NCI-H345 treated with DMSO at 0.1 percent for 48 hours (cell line): ENCODE measurements at regions not wholly inside any gene's neighbourhood (a gene's known extent, or its start where the extent isn't known, plus 50 kb on each side); places are given as distances from the start of the nearest gene placed in this dataset.
"Not testable (repeated sequence)": the region's sequence is repeated elsewhere in the genome, so short reads cannot be mapped to it uniquely, and the experiment has no call there.

Experiments
- DNase-seq: peaks from one replicate; lab custom pipeline; 2025; ENCODE audit not compliant: unreplicated experiment; lab: John Stamatoyannopoulos, UW

- DNase-seq, result no peak
These were observed 647.3 kb upstream of the GHITM start for GRCh38 chr10:83492004-83492403.

GRCh38 chr10:83512681-83513080, 626.6 kb upstream of the GHITM start:
- DNase-seq, result no peak

- no peak for DNase-seq
These were observed 624.3 kb upstream of the GHITM start for GRCh38 chr10:83515001-83515400.

GRCh38 chr10:83516788-83517187, 622.5 kb upstream of the GHITM start:
- no peak for DNase-seq

GRCh38 chr10:83517456-83517855, 621.9 kb upstream of the GHITM start:
- DNase-seq, result no peak

GRCh38 chr10:83518779-83519178, 620.5 kb upstream of the GHITM start:
- DNase-seq, result no peak

- DNase-seq, result not testable (repeated sequence)
These were observed 618.9 kb upstream of the GHITM start for GRCh38 chr10:83520386-83520785.

- no peak for DNase-seq
These were observed 616.9 kb upstream of the GHITM start for GRCh38 chr10:83522456-83522855.

- no peak for DNase-seq
These were observed 616.4 kb upstream of the GHITM start for GRCh38 chr10:83522881-83523386.

GRCh38 chr10:83527934-83528333, 611.4 kb upstream of the GHITM start:
- no peak for DNase-seq

GRCh38 chr10:83533290-83533689, 606.0 kb upstream of the GHITM start:
- DNase-seq, result no peak

- no peak for DNase-seq
These were observed 602.9 kb upstream of the GHITM start for GRCh38 chr10:83536426-83536825.

GRCh38 chr10:83538047-83538446, 601.3 kb upstream of the GHITM start:
- DNase-seq, result no peak

GRCh38 chr10:83539528-83540308, 599.6 kb upstream of the GHITM start:
- DNase-seq, result no peak

- no peak for DNase-seq
These were observed 598.3 kb upstream of the GHITM start for GRCh38 chr10:83541046-83541445.

- DNase-seq, result peak; percentile 78
These were observed 596.4 kb upstream of the GHITM start for GRCh38 chr10:83542774-83543411.

GRCh38 chr10:83543691-83544462, 595.4 kb upstream of the GHITM start:
- peak; percentile 1 for DNase-seq

- DNase-seq, result peak; percentile 67
These were observed 593.4 kb upstream of the GHITM start for GRCh38 chr10:83545901-83546391.

- DNase-seq, result not testable (repeated sequence)
These were observed 588.1 kb upstream of the GHITM start for GRCh38 chr10:83551190-83551589.

GRCh38 chr10:83553366-83553765, 585.9 kb upstream of the GHITM start:
- DNase-seq, result no peak

- DNase-seq, result no peak
These were observed 584.0 kb upstream of the GHITM start for GRCh38 chr10:83555264-83555663.
